ENCODE measurements at regions not wholly inside any gene's neighbourhood (a gene's known extent, or its start where the extent isn't known, plus 50 kb on each side); places are given as distances from the start of the nearest gene placed in this dataset.
A peak's percentile ranks its signal among the peaks of the same experiment; 100 is the strongest.

DNA sequence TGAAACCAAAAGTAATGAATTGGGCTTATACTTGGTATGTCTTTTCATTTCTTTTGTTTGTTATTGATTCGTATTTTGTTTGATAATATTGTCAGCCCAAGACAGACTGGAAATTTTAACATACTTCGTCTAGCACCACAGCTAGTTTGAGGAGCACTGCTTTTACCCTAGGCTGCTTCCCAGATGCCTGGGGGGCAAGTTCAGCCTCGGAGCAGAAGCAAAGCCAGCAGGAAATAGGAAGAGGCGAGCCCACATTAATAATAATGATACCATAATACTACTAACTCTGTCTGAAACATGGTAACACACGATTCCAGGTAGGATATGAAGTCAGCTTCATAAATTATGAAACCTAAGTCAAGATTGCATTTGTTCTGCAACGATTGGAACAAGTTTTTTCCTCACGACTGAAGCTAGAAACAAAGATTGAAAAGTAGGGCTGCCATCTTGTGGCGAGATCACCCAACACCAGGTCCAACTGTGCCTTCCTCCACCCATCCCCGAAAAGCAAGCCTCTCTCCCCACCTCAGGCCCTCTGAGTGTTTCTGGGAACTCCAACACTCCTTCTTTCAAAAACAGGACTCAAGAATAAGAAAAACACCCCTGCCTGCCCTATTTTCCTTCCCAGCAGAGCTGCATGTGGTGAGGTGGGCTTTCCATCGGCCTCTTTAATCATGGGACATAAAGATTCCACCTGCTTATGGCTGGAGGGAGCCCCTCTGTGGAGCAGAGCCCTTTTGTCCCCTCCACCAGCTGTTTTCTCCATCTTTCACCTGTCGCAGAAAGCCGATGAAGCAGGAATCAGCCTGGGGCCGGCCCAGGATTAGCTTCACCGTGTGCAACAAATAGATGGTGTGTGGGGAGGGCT is 236.4 kb downstream of the CAAP1 start:
- no peak for DNase-seq (ENCODE audit: extremely low spot score, unreplicated experiment)
- Mint-ChIP-seq H3K27ac (no peak overlapping the region), H3K27me3 (peaks cover 26% of the 10 kb centered on the region)

DNA sequence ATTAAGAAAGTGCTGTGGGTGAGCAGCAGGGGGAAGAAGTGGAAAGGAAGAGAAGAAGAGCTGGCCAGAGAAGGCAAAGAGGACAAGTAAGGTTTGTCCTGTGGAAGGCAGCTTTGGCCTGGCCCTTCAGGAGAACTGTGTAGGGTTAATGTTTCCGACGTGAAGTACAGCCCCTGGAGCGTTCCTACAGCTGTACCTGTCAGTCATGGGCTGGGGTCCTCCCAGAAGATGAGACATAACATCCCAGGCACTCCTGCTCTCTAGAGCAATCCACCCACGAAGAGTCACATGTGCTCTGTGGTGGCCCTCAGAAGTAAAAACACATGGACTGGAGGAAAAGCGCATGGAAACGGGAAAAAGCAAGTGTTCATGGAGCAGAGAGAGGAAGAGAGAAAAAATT is 237.4 kb downstream of the CAAP1 start:
- H3K4me3 Mint-ChIP-seq = no peak overlapping the region
- no peak overlapping the region for H3K27ac Mint-ChIP-seq
- peaks cover 7% of the 10 kb centered on the region for H3K4me1 Mint-ChIP-seq (ENCODE audit: unreplicated experiment)
- DNase-seq (ENCODE audit: extremely low spot score, unreplicated experiment) = no peak
- no peaks in the 10 kb centered on the region for H3K36me3 Mint-ChIP-seq
- H3K9me3 Mint-ChIP-seq = no peaks in the 10 kb centered on the region
- peaks cover 24% of the 10 kb centered on the region for H3K27me3 Mint-ChIP-seq
- TF ChIP-seq, protein P1, sequence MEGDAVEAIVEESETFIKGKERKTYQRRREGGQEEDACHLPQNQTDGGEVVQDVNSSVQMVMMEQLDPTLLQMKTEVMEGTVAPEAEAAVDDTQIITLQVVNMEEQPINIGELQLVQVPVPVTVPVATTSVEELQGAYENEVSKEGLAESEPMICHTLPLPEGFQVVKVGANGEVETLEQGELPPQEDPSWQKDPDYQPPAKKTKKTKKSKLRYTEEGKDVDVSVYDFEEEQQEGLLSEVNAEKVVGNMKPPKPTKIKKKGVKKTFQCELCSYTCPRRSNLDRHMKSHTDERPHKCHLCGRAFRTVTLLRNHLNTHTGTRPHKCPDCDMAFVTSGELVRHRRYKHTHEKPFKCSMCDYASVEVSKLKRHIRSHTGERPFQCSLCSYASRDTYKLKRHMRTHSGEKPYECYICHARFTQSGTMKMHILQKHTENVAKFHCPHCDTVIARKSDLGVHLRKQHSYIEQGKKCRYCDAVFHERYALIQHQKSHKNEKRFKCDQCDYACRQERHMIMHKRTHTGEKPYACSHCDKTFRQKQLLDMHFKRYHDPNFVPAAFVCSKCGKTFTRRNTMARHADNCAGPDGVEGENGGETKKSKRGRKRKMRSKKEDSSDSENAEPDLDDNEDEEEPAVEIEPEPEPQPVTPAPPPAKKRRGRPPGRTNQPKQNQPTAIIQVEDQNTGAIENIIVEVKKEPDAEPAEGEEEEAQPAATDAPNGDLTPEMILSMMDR (conservative IDR thresholded peaks at IDR 0.05) = no peak

More for the DNA sequence above, 236.4 kb downstream of the CAAP1 start:
- Mint-ChIP-seq H3K4me3 (no peak overlapping the region), H3K9me3 (no peaks in the 10 kb centered on the region), H3K36me3 (no peaks in the 10 kb centered on the region), H3K4me1 (ENCODE audit: unreplicated experiment) (peaks cover 7% of the 10 kb centered on the region)
- TF ChIP-seq, protein P1 (conservative IDR thresholded peaks at IDR 0.05) = peak; percentile 73

DNA sequence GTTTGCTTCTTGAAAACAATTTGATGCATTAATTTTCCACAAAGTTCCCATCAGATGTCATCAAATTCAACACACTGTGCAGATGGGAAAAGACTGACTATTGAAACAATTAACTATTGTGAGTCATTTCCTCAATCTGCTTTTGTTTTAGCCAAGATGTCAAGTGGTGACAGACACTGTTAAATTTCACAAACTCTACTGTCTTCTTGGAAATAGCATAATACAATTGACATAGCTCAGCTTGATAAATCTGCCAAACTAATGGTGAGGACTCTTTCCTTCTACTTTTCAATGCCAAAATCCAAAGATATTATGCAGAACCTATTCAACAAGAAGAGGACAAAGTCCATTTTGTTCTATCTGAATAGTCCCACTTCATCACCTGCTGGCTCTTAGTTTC is 242.3 kb downstream of the CAAP1 start:
- Mint-ChIP-seq H3K9me3 (no peaks in the 10 kb centered on the region), H3K36me3 (no peaks in the 10 kb centered on the region), H3K27ac (no peak overlapping the region), H3K4me1 (ENCODE audit: unreplicated experiment) (no peaks in the 10 kb centered on the region), H3K4me3 (no peak overlapping the region), H3K27me3 (peaks cover 20% of the 10 kb centered on the region)
- no peak for DNase-seq (ENCODE audit: extremely low spot score, unreplicated experiment)
- TF ChIP-seq, protein P1 (conservative IDR thresholded peaks at IDR 0.05) = no peak

DNA sequence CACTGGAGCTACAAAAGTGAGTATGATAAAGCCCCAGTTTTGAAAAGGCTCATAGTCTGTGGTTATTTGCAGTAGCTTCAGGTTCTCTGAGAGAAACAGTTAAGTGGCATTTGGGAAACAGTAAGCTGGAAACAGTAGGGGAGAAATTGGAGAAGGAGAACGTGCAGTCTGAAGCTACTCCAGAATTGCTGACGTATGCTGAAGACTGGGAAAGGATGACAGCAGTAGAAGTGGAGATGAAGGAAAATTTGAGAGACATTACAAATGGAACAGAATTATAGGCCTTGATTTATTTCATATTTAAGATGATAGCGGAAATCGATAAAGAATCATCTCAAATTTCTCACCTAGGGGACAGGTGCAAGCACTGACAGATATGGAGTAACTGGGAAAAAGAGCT is 248.8 kb downstream of the CAAP1 start:
- no peaks in the 10 kb centered on the region for H3K4me1 Mint-ChIP-seq (ENCODE audit: unreplicated experiment)
- no peak for DNase-seq (ENCODE audit: extremely low spot score, unreplicated experiment)
- peaks cover 6% of the 10 kb centered on the region for H3K27me3 Mint-ChIP-seq

DNA sequence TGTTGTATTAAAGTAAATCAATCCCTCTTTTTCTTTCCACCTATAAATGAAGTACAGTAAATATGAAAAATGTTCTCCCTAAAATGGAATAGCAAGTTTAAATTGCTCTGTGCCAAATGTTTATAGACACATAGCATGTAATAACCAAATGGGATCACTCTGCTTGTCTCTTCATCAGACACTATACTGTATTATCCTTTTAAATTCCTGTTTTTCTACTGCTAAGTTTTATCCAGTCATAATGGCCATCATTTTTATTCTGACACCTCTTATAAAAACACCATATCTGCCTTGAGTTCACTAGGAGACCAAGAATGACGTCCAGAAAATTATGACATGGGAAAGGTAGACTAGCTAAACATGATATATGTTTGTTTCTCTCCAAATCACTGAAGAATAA is 252.8 kb downstream of the CAAP1 start:
- H3K4me1 Mint-ChIP-seq (ENCODE audit: unreplicated experiment) = no peaks in the 10 kb centered on the region
- H3K27ac Mint-ChIP-seq = no peak overlapping the region
- DNase-seq (ENCODE audit: extremely low spot score, unreplicated experiment) = no peak
- H3K27me3 Mint-ChIP-seq = peaks cover 11% of the 10 kb centered on the region
- TF ChIP-seq, protein P1 (conservative IDR thresholded peaks at IDR 0.05) = no peak
- H3K4me3 Mint-ChIP-seq = no peak overlapping the region
- no peaks in the 10 kb centered on the region for H3K36me3 Mint-ChIP-seq
- no peaks in the 10 kb centered on the region for H3K9me3 Mint-ChIP-seq

More for the DNA sequence above, 248.8 kb downstream of the CAAP1 start:
- H3K27ac Mint-ChIP-seq = no peak overlapping the region
- no peaks in the 10 kb centered on the region for H3K9me3 Mint-ChIP-seq
- TF ChIP-seq, protein P1 (conservative IDR thresholded peaks at IDR 0.05) = no peak
- H3K36me3 Mint-ChIP-seq = no peaks in the 10 kb centered on the region
- no peak overlapping the region for H3K4me3 Mint-ChIP-seq
